ENCODE measurements at regions not wholly inside any gene's neighbourhood (a gene's known extent, or its start where the extent isn't known, plus 50 kb on each side); places are given as distances from the start of the nearest gene placed in this dataset.

GRCh38 chr10:131425752-131426533 is 114.4 kb upstream of the TCERG1L start:
- no peak for DNase-seq

GRCh38 chr10:131426534-131426898 is 115.0 kb upstream of the TCERG1L start:
- no peak for DNase-seq

DNA sequence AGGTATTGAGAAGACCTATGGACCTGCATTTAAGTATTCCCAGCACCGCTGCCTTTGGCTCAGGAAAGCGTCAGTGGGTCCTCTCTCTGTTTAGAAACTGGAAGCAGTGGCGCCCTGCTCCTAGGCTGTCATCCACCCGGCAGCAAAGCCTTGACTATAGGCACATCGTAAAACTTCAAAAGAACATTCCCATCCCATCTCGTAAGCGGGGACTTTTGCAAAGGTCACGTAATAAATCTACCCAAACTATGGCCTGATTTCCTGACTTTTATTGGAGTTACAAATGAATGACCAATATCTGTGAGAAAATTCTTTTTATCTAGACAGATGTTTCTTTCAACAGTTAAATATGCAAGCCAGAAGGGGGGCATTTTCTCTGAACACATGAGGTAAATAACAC is 115.8 kb upstream of the TCERG1L start:
- DNase-seq, result no peak

DNA sequence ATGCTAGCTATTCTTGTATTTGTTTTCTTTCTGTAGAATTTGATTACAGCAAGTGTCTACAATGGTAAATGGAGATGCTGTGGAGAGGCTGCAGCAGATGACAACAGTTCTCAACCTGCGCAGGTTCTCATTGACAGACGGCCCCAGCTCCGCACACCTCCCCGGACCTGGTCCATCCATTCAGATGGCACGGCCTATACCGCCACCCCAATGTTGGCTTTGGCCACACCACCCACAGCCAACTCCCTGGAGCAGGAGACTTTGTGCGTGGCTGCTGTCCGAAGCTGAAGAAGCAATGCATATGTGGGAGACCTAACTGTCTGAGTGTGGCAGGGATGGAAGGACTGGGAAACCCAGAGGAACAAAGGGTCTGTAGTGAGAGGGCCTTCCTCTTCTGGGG is 116.4 kb upstream of the TCERG1L start:
- no peak for DNase-seq

DNA sequence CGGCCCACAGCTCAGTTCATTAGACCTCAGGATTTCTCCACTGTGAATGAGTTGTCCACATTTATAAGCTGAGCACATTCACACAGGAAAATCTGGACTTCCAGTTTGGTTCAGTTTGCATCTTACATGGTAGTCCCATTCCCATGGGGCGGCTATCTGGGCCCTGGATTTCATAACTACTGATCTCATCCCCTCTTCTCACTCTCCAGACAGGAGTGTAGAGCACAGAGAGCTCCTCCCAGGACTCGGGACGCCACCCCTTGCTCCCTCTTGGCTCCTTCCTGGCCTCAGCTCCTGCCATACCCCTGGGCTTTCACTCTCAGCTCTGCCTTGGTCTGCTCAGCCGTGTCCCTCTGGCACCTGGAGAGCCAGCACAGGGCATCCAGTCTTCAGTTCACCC is 117.6 kb upstream of the TCERG1L start:
- DNase-seq, result no peak

GRCh38 chr10:131429942-131430341 is 118.4 kb upstream of the TCERG1L start:
- DNase-seq, result no peak

- no peak for DNase-seq
Measured at GRCh38 chr10:131430716-131431412, 119.3 kb upstream of the TCERG1L start.

DNA sequence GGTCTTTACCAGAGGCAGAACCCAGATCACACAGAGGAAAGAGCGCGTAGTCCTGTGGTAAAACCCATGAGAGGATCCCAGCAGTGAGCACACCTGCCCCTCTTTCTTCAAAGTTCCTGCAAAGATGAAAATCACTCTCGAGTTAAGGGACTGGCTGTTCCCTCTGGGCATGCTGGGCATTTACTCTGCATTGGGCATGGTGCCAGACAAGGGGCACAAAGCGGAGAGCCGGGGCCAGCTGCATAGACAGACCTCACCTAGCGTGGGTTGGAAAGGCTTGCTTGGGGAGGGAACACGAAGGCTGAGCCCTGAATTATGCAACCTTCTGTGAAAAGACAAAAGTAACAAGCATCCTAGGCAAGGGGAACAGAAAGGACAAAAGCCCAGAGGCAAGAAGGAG is 120.0 kb upstream of the TCERG1L start:
- DNase-seq, result no peak

DNA sequence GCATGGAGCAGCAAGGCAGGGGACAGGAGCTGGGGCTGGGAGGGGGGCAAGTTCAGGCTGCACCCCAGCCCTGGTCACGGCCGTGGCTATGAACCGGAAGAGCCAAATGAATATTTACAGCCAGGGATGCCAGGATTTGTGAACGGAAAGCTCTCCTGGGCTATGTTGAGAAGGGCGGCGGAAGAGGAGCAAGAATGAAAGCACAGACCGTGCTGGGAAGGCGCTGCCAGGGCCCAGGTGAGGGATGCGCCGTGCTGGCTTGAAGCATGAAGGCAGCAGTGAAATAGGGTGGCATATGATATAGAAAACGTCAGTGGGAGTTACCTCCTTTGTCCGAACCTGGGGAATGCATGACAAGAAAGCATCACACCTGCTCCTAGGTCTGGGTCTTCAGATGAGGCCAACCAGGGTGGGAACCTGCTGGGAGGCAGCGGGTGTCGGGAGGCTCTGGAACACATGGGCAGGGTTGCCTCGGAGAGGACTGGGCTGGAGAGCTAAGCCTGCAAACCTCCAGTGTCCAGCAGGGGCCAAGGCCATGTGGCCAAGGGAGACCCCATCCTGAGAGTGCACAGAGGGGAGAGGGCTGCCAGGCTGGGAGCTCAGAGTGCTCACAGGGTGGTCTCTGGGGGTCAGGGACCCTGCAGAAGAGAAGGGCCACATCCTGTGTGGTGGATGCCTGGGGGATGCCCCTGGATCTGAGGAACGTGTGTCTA is 120.6 kb upstream of the TCERG1L start:
- no peak for DNase-seq

- no peak for DNase-seq
Measured at GRCh38 chr10:131433568-131433967, 122.0 kb upstream of the TCERG1L start.

- DNase-seq, result no peak
Measured at GRCh38 chr10:131435232-131435631, 123.7 kb upstream of the TCERG1L start.

DNA sequence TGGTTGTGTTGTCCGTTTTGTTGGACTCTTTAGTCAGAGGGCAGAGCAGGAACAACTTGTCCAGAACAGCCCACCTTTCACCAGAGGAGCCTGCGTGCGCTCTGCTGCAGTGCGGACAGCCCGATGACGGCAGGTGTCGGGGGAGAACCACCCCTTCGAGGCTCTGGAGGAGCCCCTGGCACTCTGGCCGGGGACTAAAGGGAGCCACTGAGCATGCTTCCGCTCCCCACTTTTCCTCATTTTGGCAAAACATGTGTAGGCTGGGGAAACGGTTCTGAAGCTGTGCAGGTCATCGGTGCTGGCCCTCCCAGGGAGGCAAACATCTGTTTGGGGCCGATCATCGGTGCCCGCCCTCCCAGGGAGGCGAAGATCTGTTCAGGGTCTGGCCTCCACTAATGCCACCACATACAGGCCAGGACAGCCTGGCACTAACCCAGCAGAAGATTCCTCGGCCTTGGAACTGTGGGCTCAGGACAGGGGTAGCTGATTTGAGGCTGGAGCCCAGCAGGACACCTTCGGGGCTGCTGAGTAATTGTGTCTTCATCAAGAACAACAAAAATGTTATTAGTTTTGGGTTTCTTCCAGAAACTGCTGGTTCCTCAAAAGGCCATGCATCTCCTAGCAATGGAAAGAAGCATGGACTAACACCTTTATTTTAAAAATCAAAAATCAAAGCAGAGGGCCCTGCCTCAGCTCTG is 124.4 kb upstream of the TCERG1L start:
- DNase-seq, result no peak

GRCh38 chr10:131436458-131436857 is 124.9 kb upstream of the TCERG1L start:
- no peak for DNase-seq

- no peak for DNase-seq
Measured at GRCh38 chr10:131437556-131438475, 126.3 kb upstream of the TCERG1L start.

DNA sequence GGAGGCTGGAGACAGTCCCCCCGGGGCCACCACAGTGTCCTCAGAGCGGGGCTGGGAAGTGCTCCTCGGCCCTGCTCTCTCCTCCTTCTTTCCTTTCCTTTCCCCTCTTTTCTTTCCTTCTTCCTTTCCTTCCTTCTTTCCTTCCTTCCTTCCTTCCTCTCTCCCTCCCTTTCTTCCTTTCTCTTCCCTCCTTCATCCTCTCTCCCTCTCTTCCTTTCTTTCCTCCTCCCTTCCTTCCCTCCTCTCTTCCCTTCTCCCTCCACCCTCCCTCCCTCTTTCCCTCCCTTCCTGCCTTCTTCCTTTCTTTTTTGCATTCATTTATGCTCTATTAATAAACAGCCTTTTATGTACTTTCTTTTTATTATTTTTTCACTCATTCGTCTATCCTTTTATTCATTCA is 127.1 kb upstream of the TCERG1L start:
- no peak for DNase-seq

- DNase-seq, result no peak
Measured at GRCh38 chr10:131439705-131440104, 128.2 kb upstream of the TCERG1L start.

- no peak for DNase-seq
Measured at GRCh38 chr10:131440405-131441360, 129.2 kb upstream of the TCERG1L start.

- DNase-seq, result no peak
Measured at GRCh38 chr10:131442271-131442670, 130.8 kb upstream of the TCERG1L start.

DNA sequence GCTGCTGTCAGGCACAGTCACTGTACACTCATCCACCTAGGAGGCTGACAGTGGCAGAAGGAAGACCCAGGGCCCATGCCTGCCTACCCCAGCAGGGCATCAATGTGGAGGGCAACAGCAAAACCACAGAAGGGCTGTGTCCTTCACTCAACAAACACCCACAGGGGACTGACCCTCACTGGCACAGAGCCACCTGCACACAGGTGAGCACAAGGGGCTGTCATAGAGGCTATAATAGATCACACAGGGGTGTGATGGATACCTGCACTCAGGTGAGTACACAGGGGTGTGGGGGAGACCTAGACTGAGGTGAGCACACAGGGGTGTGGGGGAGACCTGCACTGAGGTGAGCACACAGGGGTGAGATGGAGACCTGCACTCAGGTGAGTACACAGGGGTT is 132.8 kb upstream of the TCERG1L start:
- DNase-seq, result no peak

DNA sequence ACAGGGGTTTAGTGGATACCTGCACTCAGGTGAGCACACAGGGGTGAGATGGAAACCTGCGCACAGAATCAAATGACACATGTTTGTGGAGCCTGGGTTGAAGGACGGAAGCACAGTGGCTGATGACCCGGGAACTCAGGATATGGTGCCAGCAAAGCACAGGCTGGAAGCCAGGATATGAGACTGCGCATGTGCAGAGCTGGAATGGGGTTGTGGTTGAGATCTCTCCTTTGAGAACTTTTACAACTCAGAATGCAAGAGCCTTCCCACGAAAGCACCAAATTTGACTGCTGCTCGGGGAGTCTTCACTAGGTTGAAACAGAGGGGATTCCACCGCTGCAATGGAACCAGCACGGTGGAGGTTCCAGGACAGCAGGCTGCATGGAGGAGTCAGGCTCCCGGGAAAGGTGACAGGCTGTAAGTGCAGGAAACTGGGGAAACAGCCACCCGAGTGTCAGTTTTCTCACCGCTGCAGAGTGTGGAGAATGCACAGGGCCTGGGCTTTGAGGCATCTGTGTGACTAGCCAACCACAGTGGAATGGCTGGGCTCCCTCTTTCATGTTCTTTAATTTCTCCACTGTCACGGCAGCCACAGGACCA is 133.4 kb upstream of the TCERG1L start:
- DNase-seq, result no peak

- DNase-seq, result no peak
Measured at GRCh38 chr10:131445623-131446022, 134.1 kb upstream of the TCERG1L start.
